ENCODE measurements at regions not wholly inside any gene's neighbourhood (a gene's known extent, or its start where the extent isn't known, plus 50 kb on each side); places are given as distances from the start of the nearest gene placed in this dataset.
A peak's percentile ranks its signal among the peaks of the same experiment; 100 is the strongest.

- no TSS peak for BruUV-seq (replicated peaks)
- ChIA-PET POLR2A (no interaction called here), CTCF (ENCODE audit: low intra/inter-chr PET ratio, low total read pairs) (no interaction called here)
- no peak overlapping the region for H3K27ac ChIP-seq (ENCODE audit: extremely low read length, insufficient read depth, low read length)
- in situ Hi-C loops (cut with HindIII; ENCODE audit: extremely low pct_ligation_motif_present, low pct_unique_long_range_greater_than_20kb) (no loop called here), intact Hi-C loops (cut with micrococcal nuclease; ENCODE audit: unreplicated experiment) (no loop called here)
- no peaks in the 10 kb centered on the region for H3K9me3 ChIP-seq (ENCODE audit: low read length)
- no peak for FAIRE-seq
- TF ChIP-seq U2AF2 (IDR thresholded peaks at IDR 0.05; ENCODE audit: low read depth, low read length) (0 out of 2 replicates have a peak, but pooled peaks have one; percentile 52), SPEN (CRISPR knock-in tag; IDR thresholded peaks at IDR 0.05; ENCODE audit: low read depth) (no peak), ZNF644 (CRISPR knock-in tag; IDR thresholded peaks at IDR 0.05; ENCODE audit: low read depth) (no peak)
- no peaks in the 10 kb centered on the region for H3K4me1 ChIP-seq (ENCODE audit: insufficient read depth, low read length)
- no peak overlapping the region for H3K9ac ChIP-seq (ENCODE audit: insufficient read depth, low read depth, low read length)
- 67% methylated on average over 2 of the region's 2 CpGs for WGBS (ENCODE audit: low lambda C conversion rate)
- no peak for DNase-seq (ENCODE audit: low spot score)
- no peak overlapping the region for H3K4me2 ChIP-seq (ENCODE audit: low read depth, low read length)
- ATAC-seq: no peak
- H2AFZ ChIP-seq (ENCODE audit: low read length): no peak overlapping the region
- H3K27me3 ChIP-seq (ENCODE audit: control insufficient read depth in 1 of 2, insufficient read depth in 2 of 2, low read length in 2 of 2): no peaks in the 10 kb centered on the region
- H3K4me3 ChIP-seq (replicated peaks in 1 of 3; ENCODE audit: insufficient read depth in 1 of 3, low read depth in 2 of 3, low read length in 3 of 3): no peak overlapping the region
- no peaks in the 10 kb centered on the region for H3K36me3 ChIP-seq (replicated peaks in 1 of 2; ENCODE audit: control insufficient read depth in 1 of 2, insufficient read depth in 2 of 2, low read length in 2 of 2)
- H4K20me1 ChIP-seq (ENCODE audit: insufficient read depth, low read length): no peaks in the 10 kb centered on the region
- H3K79me2 ChIP-seq (ENCODE audit: insufficient read depth, low read length): no peaks in the 10 kb centered on the region
Observed at GRCh38 chr20:6657904-6658303, 109.6 kb upstream of the BMP2 start.

GRCh38 chr20:6657111-6657510, 110.4 kb upstream of the BMP2 start:
- 6% methylated on average over 5 of the region's 5 CpGs for WGBS (ENCODE audit: low lambda C conversion rate)
- Histone ChIP-seq H3K27me3 (ENCODE audit: control insufficient read depth in 1 of 2, insufficient read depth in 2 of 2, low read length in 2 of 2) (no peaks in the 10 kb centered on the region), H3K79me2 (ENCODE audit: insufficient read depth, low read length) (no peaks in the 10 kb centered on the region), H3K4me2 (ENCODE audit: low read depth, low read length) (no peak overlapping the region), H3K27ac (ENCODE audit: extremely low read length, insufficient read depth, low read length) (no peak overlapping the region), H4K20me1 (ENCODE audit: insufficient read depth, low read length) (no peaks in the 10 kb centered on the region), H3K4me3 (replicated peaks in 1 of 3; ENCODE audit: insufficient read depth in 1 of 3, low read depth in 2 of 3, low read length in 3 of 3) (no peak overlapping the region), H3K9me3 (ENCODE audit: low read length) (no peaks in the 10 kb centered on the region), H3K4me1 (ENCODE audit: insufficient read depth, low read length) (no peaks in the 10 kb centered on the region), H3K9ac (ENCODE audit: insufficient read depth, low read depth, low read length) (no peak overlapping the region), H3K36me3 (replicated peaks in 1 of 2; ENCODE audit: control insufficient read depth in 1 of 2, insufficient read depth in 2 of 2, low read length in 2 of 2) (no peaks in the 10 kb centered on the region), H2AFZ (ENCODE audit: low read length) (no peak overlapping the region)
- ATAC-seq: no peak
- CTCF ChIA-PET (ENCODE audit: low intra/inter-chr PET ratio, low total read pairs): no interaction called here
- in situ Hi-C loops (cut with HindIII; ENCODE audit: extremely low pct_ligation_motif_present, low pct_unique_long_range_greater_than_20kb) (no loop called here), intact Hi-C loops (cut with micrococcal nuclease; ENCODE audit: unreplicated experiment) (no loop called here)
- FAIRE-seq: no peak
- DNase-seq (ENCODE audit: low spot score): no peak
- BruUV-seq (replicated peaks): no TSS peak
- TF ChIP-seq TCF7L2 (IDR thresholded peaks at IDR 0.05; ENCODE audit: low read depth, low read length): no peak
- no peak for TF ChIP-seq PAF1 (CRISPR knock-in tag; IDR thresholded peaks at IDR 0.05)
- no peak for TF ChIP-seq HOMEZ (CRISPR knock-in tag; IDR thresholded peaks at IDR 0.05; ENCODE audit: low read depth)
- TF ChIP-seq, protein P1, sequence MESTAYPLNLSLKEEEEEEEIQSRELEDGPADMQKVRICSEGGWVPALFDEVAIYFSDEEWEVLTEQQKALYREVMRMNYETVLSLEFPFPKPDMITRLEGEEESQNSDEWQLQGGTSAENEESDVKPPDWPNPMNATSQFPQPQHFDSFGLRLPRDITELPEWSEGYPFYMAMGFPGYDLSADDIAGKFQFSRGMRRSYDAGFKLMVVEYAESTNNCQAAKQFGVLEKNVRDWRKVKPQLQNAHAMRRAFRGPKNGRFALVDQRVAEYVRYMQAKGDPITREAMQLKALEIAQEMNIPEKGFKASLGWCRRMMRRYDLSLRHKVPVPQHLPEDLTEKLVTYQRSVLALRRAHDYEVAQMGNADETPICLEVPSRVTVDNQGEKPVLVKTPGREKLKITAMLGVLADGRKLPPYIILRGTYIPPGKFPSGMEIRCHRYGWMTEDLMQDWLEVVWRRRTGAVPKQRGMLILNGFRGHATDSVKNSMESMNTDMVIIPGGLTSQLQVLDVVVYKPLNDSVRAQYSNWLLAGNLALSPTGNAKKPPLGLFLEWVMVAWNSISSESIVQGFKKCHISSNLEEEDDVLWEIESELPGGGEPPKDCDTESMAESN (CRISPR knock-in tag; conservative IDR thresholded peaks at IDR 0.05): no peak
- TF ChIP-seq MTF2 (CRISPR knock-in tag; IDR thresholded peaks at IDR 0.05; ENCODE audit: borderline replicate concordance): no peak
- no peak for TF ChIP-seq SRSF4 (IDR thresholded peaks at IDR 0.05; ENCODE audit: low read depth, low read length, poor library complexity, severe bottlenecking)
- TF ChIP-seq U2AF1 (optimal IDR thresholded peaks at IDR 0.05; ENCODE audit: low read depth, low read length): no peak
- POLR2A ChIA-PET: no interaction called here
